Left renal pelvis (tissue), 4 donors: ENCODE measurements at regions not wholly inside any gene's neighbourhood (a gene's known extent, or its start where the extent isn't known, plus 50 kb on each side); places are given as distances from the start of the nearest gene placed in this dataset.
A peak's percentile ranks its signal among the peaks of the same experiment; 100 is the strongest.

ENCODE experiments used
- DNase-seq, 4 donors: peaks; one replicate each; pipeline ENCODE4 v3.0.0-alpha.2; 2013; ENCODE audit warnings: low read depth in 4 of 4, low spot score in 3 of 4

- no peak for DNase-seq
These were observed 411.2 kb downstream of the PLPP3 start for GRCh38 chr1:56168176-56168575.

DNA sequence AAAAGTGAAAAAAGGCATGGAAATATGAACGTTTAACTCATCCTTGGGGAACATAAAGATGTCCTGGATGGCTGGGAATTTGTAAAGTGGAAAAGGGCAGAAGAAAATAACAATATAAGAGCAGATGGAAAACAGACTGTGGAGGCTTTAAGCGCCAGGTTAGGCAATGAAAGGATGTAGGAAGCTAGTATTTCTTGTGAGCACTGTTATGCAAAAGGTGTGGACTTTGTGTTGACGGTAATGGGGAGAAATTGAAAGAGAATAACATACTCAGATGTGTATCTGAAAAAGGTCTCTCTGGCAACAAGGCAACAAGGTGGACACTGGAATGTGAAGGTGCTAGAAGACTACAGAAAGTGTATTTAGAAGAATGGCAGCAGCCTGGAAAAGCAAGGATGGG lies 411.8 kb downstream of the PLPP3 start:
- no peak for DNase-seq

DNA sequence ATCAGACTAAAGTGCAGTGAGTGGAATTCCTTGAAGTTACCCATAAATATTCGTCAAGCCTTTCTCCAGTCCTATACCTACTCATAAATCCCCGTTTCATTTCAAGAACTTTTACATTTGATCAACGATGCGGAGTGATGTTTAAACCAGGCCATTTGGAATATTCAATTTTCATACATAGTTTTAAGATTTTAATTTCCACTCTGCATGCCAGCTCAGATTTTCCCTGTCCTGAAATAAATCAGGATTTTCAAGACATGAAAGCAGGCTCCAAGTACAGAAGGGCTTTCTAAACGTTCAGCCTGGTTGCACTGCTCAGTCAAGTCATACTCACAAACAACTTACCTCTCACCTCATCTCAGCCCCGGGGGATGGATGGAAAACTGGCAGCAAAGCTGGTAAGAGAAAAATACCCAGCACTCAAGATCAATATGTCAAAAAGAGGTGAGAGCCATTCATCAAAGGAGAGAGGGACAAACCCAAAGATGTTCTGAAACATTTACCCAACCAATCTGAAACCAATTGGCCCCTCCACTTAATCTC lies 418.5 kb downstream of the PLPP3 start:
- DNase-seq = no peak

DNA sequence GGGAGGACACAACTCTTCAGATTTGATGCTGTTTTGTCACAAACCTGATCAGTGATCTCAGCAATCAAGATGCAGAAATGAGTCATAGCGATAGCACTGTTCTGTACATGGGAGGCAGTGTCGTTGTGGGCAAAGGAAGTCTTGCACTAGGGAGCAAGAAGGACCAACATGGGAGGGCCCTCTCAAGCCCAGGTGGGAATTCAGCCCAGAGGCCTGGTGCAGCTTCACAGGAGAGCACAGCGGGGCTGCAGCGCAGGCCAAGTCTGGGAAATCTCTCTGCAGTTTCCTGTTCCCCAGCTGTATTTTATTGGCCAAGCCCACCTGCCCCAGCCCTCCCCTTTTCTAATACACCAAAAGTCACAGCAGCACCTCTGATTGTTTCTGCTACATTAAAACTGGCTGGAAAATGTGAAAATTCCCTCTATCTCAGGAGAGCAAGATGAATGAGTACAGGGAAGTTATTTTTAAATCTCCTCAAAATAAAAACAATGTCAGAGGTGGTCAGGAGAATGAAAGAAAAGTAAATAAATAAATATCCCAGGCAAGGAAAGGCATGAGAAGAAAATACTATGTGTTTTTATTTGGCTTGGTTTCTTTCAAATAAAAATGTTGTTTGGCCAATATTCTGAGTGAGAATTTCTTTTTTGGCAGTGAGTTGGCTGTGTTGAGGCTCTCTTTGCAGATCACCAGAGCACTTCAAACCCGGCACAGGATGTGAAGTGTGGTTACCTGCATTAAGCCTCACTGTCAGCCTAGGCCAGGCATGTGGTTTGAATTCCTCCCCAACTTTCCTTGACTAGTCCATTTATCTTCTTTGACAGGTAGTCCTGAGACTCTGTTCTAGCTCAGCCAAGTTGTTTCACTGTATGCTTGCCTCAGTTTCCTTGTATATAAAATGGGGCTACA lies 422.1 kb downstream of the PLPP3 start:
- DNase-seq = no peak

DNA sequence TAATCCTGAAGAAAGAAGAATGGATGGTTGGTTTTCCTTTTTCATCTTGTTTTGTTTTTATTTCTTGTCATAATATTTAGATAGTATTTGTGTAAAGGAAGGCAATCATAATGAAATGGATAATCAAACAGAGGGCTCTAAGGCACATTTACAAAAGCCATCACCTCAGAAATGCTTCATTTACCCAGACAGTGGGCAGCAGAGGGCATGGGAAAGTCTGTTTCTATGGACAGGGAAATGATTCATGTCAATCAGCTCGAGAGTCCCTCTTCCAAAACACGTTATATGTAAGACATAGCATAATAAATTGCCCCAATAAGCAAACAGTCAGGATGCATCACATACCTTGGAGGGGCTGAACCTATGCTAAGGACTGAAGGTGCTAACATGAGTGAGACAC lies 426.1 kb downstream of the PLPP3 start:
- no peak for DNase-seq

- DNase-seq = no peak
These were observed 426.7 kb downstream of the PLPP3 start for GRCh38 chr1:56152635-56153034.

- no peak for DNase-seq
These were observed 428.0 kb downstream of the PLPP3 start for GRCh38 chr1:56151402-56151801.

GRCh38 chr1:56150441-56151215 lies 428.7 kb downstream of the PLPP3 start:
- no peak for DNase-seq

DNA sequence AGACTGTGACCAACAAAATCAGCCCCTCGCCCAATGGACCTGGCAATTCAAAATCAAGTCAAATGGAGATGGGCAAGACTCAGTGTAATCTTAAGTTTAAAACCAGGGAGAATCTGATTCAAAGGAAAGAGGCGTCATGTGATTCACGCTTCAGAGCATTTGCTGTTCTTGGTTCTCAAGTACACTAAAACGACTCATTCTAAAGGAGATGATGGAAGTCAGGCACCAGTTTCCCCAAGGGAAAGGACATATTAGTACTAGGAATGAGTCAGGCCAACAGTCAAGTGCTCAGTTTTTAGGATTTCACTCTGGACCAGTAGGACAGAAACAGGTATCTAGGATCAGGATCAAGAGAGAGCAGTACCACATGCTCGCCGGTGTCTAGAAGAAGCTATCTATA lies 429.6 kb downstream of the PLPP3 start:
- DNase-seq = no peak

- no peak for DNase-seq
These were observed 430.8 kb downstream of the PLPP3 start for GRCh38 chr1:56148326-56149193.

GRCh38 chr1:56147459-56147858 lies 431.9 kb downstream of the PLPP3 start:
- no peak for DNase-seq

DNA sequence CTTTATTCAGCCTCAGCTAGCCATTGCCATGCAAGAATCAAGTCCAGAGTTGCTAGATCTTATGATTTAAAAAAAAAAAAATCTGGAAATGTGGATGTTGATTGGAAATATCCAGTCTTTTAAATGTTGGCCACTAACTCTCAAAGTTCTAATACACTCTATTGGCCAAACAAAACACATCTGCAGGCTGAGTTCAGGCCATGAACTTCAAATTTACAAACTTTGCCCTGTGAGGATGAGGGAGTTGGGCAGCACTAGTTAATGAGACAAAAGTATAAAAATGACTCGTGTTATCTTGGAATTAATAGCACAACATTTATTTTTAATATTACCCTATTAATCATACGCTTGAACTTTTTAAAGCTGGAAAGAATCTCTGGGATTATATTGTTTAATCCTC lies 432.3 kb downstream of the PLPP3 start:
- peak in 1 of 4 donors; percentile 22 for DNase-seq

DNA sequence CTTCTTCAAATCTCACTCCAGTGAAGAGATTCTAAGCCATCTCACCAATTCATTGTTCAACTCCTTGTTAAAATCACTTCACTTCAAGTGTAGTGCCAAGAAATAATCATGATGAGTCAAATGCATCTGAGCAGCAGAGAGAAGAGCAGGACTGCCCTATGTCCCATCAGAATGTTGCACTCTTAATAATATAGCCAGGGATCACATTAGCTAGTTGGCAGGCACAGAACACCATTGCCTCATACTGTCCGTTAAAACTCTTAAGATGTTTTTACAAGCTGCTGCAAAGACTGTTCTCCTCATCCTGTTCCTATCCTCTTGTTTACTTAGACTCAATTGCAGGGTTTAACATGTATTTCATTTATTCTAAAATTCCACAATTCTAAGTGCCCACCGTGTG lies 432.9 kb downstream of the PLPP3 start:
- DNase-seq = no peak

DNA sequence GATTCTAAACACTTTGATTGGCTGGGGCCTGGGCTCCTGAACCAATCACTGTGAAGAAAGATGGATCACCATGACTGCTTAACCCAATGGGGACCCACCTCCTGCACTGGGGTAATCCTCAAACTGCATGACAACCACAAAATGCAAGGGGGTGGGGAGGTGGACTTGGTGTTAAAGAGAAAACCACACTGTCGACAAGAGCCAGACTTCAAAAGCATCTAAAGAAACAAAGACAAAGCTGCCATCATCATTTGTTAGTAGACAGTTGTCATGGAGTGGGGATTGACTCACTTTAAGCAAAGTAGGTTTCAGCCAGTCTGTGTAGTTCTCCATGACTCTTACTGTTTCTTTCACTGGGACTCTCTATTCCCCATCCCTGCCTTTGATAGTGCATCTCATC lies 433.8 kb downstream of the PLPP3 start:
- DNase-seq = no peak

DNA sequence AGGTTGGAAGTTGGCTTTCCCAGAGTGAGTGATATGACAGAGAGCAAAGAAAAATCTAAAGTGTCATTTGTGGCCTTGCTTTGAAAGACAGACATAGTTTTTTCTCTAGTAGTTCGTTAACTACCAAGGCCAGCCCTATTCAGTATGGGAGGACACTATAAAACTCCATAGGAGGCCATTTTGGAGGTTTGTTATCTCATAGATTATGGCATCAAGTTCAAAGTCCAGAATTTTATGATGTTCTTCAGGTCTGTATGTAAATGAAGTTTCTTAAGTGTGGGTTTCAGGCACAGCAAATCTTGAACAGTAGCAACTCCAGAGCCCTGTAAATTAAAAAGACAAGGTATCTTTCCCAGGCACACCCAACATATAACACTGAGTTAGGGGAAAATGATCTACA lies 437.1 kb downstream of the PLPP3 start:
- DNase-seq = no peak

DNA sequence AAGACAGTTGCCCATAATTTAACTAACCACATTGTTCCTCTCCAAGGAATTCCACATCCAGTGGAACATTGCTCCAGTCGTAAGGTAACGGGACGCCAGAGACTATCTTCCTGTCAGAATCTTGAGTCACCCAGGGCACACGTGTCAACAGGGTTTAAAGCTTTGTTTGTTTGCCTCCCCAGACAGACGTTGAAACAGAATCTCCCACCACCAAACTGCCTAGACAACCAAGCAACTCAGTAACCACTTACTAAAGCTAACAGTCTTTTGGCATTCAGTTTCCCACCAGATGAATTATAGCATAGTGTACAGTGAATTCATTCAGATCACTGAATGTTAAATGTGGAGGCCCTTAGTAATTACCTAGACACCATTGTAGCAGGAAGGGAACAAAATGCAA lies 439.5 kb downstream of the PLPP3 start:
- DNase-seq = no peak

DNA sequence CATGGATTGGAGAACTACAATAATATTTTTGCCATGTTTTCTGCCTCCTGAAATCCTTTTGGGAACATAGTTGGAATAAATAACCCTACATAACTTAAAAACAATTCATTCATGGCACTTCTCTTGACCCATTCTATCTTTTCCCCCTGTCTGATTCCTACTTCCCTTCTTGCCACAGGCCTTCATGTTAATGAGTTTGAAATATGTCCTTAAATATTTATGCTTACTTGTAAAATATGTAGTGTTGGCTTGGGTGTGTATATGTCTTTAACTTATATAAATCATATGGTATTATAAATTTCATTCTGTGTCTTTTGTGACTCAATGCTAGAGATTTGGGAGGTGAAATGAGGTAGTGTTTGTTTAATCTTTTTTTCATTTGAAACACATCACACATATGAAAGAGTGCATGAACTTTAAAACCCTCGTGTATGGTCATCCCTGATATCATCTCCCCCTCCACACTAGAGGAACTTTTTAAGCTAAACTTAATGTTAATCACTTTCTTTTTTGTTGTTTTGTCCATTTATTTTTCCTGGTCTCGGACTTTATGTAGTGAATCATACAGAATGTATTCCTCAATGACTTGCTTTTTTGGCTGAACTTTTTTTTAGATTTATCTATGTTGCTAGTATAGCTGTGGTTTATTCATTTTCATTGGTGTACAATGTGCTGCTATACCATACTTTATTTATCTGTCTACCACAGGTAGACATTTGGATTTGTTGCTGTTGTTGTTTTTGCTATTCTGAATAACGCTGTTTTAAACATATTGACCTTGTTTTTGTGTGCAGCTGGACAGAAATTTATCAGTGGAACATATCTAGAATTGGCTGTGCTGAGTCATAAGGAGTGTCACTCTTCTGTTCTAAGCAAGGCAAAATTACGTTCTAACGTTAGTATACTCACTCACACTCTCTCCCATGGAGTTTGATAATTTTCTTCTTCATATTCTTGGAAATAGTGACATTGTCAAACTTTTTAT lies 441.6 kb downstream of the PLPP3 start:
- DNase-seq = no peak

GRCh38 chr1:56137090-56137489 lies 442.3 kb downstream of the PLPP3 start:
- no peak for DNase-seq

GRCh38 chr1:56135864-56136147 lies 443.6 kb downstream of the PLPP3 start:
- no peak for DNase-seq
